Effector memory CD8-positive, alpha-beta T cell (primary cell): ENCODE measurements at regions not wholly inside any gene's neighbourhood (a gene's known extent, or its start where the extent isn't known, plus 50 kb on each side); places are given as distances from the start of the nearest gene placed in this dataset.

ENCODE experiments used
- ATAC-seq: fragments of 150-1000 bp; cut with Tn5 transposase; replicated peaks from 2 replicates; pipeline ENCODE4 v1.10.0; 2021; ENCODE audit warnings: mild to moderate bottlenecking, moderate library complexity
- DNase-seq, 3 experiments: peaks; one replicate each; pipeline ENCODE4 v3.0.0; 2021
- H3K27ac Mint-ChIP-seq, 2 donors: one replicate each; pipeline ENCODE4 v1.8.0; 2022; ENCODE audit warnings: mild to moderate bottlenecking in 2 of 2, mixed read lengths in 2 of 2, moderate library complexity in 2 of 2
- H3K27me3 Mint-ChIP-seq, 2 donors: one replicate each; pipeline ENCODE4 v1.8.0; 2022; ENCODE audit warnings: mixed read lengths in 2 of 2
- H3K36me3 Mint-ChIP-seq: one replicate; pipeline ENCODE4 v1.8.0; 2022; ENCODE audit warnings: mild to moderate bottlenecking, moderate library complexity, mixed read lengths; ENCODE audit not compliant: insufficient read depth
- H3K4me1 Mint-ChIP-seq, 2 donors: one replicate each; pipeline ENCODE4 v1.8.0; 2022; ENCODE audit warnings: low read depth in 2 of 2, mixed read lengths in 2 of 2
- H3K4me3 Mint-ChIP-seq, 2 donors: one replicate each; pipeline ENCODE4 v1.8.0; 2022; ENCODE audit warnings: mild to moderate bottlenecking in 2 of 2, mixed read lengths in 2 of 2, moderate library complexity in 2 of 2
- H3K9me3 Mint-ChIP-seq, 2 donors: one replicate each; pipeline ENCODE4 v1.8.0; 2022; ENCODE audit warnings: mixed read lengths in 2 of 2

- Mint-ChIP-seq H3K9me3 (no peaks in the 10 kb centered on the region), H3K4me1 (peaks cover 0 to 2% of the 10 kb centered on the region in 2 donors), H3K4me3 (no peak overlapping the region), H3K36me3 (no peaks in the 10 kb centered on the region), H3K27ac (no peak overlapping the region), H3K27me3 (peaks cover 47 to 79% of the 10 kb centered on the region in 2 donors)
- no peak for ATAC-seq
- no peak for DNase-seq
These were observed 115.4 kb upstream of the VRK1 start for GRCh38 chr14:96681829-96682228.

DNA sequence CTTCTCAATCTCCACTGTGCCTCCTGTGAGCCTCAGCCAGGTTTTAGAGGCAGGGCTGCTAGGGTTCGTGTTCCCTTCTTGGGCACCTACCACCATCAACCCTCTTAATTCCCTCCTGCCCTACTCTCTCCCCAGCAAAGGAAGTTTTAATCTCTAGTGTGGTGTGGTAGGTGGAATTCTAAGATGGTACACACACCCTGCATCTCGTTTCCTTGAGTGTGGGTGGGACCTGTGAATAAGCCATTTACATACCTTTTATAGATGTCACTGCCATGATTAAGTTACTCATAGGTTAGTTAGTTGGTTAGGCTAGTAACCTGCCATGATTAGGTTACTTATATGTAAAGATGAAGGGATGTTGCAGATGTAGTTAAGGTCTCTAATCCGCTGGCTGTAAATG is 114.8 kb upstream of the VRK1 start:
- DNase-seq = no peak
- Mint-ChIP-seq H3K4me1 (peaks cover 0 to 2% of the 10 kb centered on the region in 2 donors), H3K27ac (no peak overlapping the region), H3K4me3 (no peak overlapping the region), H3K9me3 (no peaks in the 10 kb centered on the region), H3K27me3 (peaks cover 42 to 73% of the 10 kb centered on the region in 2 donors), H3K36me3 (no peaks in the 10 kb centered on the region)
- ATAC-seq = no peak

GRCh38 chr14:96683562-96684289 is 113.5 kb upstream of the VRK1 start:
- H3K27me3 Mint-ChIP-seq = peaks cover 29 to 60% of the 10 kb centered on the region in 2 donors
- H3K4me3 Mint-ChIP-seq = no peak overlapping the region
- ATAC-seq = no peak
- H3K27ac Mint-ChIP-seq = no peak overlapping the region
- no peak for DNase-seq
- no peaks in the 10 kb centered on the region for H3K4me1 Mint-ChIP-seq
- H3K36me3 Mint-ChIP-seq = no peaks in the 10 kb centered on the region
- no peaks in the 10 kb centered on the region for H3K9me3 Mint-ChIP-seq

- Mint-ChIP-seq H3K36me3 (no peaks in the 10 kb centered on the region), H3K4me3 (no peak overlapping the region), H3K9me3 (no peaks in the 10 kb centered on the region), H3K4me1 (no peaks in the 10 kb centered on the region), H3K27ac (no peak overlapping the region), H3K27me3 (peaks cover 26 to 58% of the 10 kb centered on the region in 2 donors)
- ATAC-seq (no peak), DNase-seq (no peak)
These were observed 111.1 kb upstream of the VRK1 start for GRCh38 chr14:96686126-96686525.

DNA sequence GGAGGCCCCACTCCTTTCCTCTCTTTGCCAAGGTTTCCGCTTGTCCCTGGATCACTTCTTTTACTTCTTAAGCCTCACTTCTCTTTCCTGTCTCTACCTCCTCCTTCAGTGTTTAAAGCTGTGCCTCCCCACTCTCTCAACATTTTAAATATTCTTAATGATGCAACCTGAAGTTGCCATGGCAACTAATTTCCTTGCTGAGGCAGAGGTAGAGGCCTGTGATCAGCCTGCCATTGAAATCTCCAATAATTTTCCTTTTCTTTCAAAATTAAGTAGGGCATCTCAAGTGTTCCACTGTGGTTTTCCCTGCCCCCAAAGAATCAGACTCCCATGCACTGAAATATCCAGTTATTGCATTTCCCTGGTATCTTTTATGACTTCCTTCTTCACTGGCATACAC is 108.6 kb upstream of the VRK1 start:
- ATAC-seq = no peak
- H3K4me1 Mint-ChIP-seq = no peaks in the 10 kb centered on the region
- no peaks in the 10 kb centered on the region for H3K9me3 Mint-ChIP-seq

DNA sequence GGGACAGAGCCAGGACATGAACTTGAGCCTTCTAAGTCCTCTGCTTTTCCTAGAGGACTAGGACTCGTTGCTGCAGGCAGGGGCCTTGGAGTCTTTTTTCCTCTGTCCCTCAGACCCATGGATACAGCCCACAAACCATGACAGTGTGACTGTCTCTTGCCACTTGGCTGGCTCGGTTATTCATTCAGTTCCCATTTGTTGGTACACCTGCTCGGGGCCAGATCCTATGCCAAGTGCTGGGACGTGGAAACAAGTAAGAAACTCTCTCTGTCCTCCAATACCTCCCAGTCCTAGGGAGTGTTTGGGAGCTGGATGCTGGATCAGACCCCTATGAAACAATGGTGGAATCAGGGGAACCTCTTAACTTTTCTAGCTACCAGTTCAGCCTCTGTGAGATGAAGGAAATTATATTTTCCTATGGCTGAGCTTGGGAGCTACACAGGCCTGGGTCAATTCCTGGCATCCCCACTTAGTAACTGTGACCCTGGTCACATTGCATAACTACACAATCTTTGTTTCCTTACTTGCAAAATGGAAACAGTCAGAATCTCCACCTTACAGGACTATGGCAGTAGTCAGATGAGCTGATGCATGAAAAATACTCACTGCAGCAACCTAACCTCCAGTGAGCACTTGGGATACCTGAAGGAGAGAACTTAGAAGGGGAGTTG is 106.3 kb upstream of the VRK1 start:
- Mint-ChIP-seq H3K9me3 (no peaks in the 10 kb centered on the region), H3K36me3 (no peaks in the 10 kb centered on the region), H3K27me3 (peaks cover 12 to 26% of the 10 kb centered on the region in 2 donors), H3K27ac (no peak overlapping the region), H3K4me1 (no peaks in the 10 kb centered on the region), H3K4me3 (no peak overlapping the region)
- no peak for DNase-seq
- ATAC-seq = no peak

More for the DNA sequence above, 108.6 kb upstream of the VRK1 start:
- H3K27ac Mint-ChIP-seq = no peak overlapping the region
- no peaks in the 10 kb centered on the region for H3K36me3 Mint-ChIP-seq
- H3K4me3 Mint-ChIP-seq = no peak overlapping the region
- DNase-seq = no peak
- H3K27me3 Mint-ChIP-seq = peaks cover 16 to 42% of the 10 kb centered on the region in 2 donors

- H3K27ac Mint-ChIP-seq = no peak overlapping the region
- H3K27me3 Mint-ChIP-seq = peaks cover 17 to 30% of the 10 kb centered on the region in 2 donors
- H3K9me3 Mint-ChIP-seq = no peaks in the 10 kb centered on the region
- no peak overlapping the region for H3K4me3 Mint-ChIP-seq
- ATAC-seq = no peak
- H3K4me1 Mint-ChIP-seq = no peaks in the 10 kb centered on the region
- no peaks in the 10 kb centered on the region for H3K36me3 Mint-ChIP-seq
- DNase-seq = no peak
These were observed 103.8 kb upstream of the VRK1 start for GRCh38 chr14:96693252-96693820.

GRCh38 chr14:96693987-96694386 is 103.2 kb upstream of the VRK1 start:
- Mint-ChIP-seq H3K9me3 (no peaks in the 10 kb centered on the region), H3K4me1 (no peaks in the 10 kb centered on the region), H3K27me3 (peaks cover 24 to 37% of the 10 kb centered on the region in 2 donors), H3K36me3 (no peaks in the 10 kb centered on the region), H3K4me3 (no peak overlapping the region), H3K27ac (no peak overlapping the region)
- DNase-seq (no peak), ATAC-seq (no peak)

DNA sequence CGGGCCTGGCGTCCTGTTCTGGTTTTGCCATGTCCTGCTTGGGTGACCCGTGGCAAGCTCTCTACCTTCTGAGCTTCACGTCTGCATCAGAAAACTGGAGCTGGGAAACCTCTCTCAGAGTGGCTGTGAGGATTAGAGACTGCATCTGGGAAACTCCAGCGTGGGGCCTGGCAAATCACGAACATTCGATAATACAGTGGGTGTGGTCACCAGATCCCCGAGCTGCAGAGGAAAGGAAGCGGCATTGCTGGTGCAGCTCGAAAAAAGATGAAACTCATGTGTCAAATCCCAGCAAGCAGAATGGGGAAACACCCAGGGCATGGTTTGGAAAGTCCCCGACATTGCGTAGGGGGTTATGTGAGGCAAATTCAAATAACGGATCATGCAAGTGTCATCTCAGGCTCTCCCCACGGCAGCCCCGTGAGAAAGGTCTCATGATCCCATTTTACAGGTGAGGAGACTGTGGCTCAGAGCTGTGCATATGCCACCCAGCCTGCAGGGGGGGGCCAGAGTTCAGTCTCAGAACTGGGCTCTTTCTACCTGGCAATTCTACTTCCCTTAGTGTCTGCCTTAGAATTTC is 98.1 kb upstream of the VRK1 start:
- Mint-ChIP-seq H3K4me1 (no peaks in the 10 kb centered on the region), H3K27ac (no peak overlapping the region), H3K4me3 (no peak overlapping the region), H3K27me3 (peaks cover 41 to 57% of the 10 kb centered on the region in 2 donors), H3K36me3 (no peaks in the 10 kb centered on the region), H3K9me3 (no peaks in the 10 kb centered on the region)
- ATAC-seq (no peak), DNase-seq (no peak)

- Mint-ChIP-seq H3K4me3 (no peak overlapping the region), H3K27me3 (peaks cover 47 to 64% of the 10 kb centered on the region in 2 donors), H3K9me3 (no peaks in the 10 kb centered on the region), H3K36me3 (no peaks in the 10 kb centered on the region), H3K4me1 (no peaks in the 10 kb centered on the region), H3K27ac (no peak overlapping the region)
- ATAC-seq = no peak
- DNase-seq = no peak
These were observed 97.5 kb upstream of the VRK1 start for GRCh38 chr14:96699666-96700065.

DNA sequence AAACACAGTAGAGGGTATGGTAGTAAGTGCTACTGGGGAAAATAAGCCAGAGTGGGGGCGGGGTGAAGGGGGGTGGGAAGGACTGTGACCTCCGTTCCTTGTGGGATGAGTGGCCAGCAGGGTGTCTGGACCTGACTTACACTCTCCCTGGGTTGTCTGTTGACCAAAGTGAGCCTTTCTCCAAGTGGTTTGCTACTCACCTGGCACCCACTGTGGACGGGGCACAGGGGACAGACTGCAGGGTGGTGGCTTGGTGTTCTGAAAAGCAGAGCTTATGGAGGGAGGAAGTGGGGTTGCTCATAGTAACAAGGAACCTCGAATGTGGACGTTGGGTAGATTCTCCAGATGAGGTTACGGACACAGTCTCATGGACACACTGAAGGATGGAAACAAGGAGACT is 94.4 kb upstream of the VRK1 start:
- ATAC-seq = no peak
- H3K36me3 Mint-ChIP-seq = no peaks in the 10 kb centered on the region
- no peak for DNase-seq
- H3K27ac Mint-ChIP-seq = no peak overlapping the region
- no peaks in the 10 kb centered on the region for H3K9me3 Mint-ChIP-seq
- peaks cover 52 to 71% of the 10 kb centered on the region in 2 donors for H3K27me3 Mint-ChIP-seq
- no peaks in the 10 kb centered on the region for H3K4me1 Mint-ChIP-seq
- no peak overlapping the region for H3K4me3 Mint-ChIP-seq

- no peaks in the 10 kb centered on the region for H3K36me3 Mint-ChIP-seq
- DNase-seq (no peak), ATAC-seq (no peak)
- H3K4me3 Mint-ChIP-seq = no peak overlapping the region
- peaks cover 0 to 4% of the 10 kb centered on the region in 2 donors for H3K4me1 Mint-ChIP-seq
- H3K27me3 Mint-ChIP-seq = peaks cover 38 to 52% of the 10 kb centered on the region in 2 donors
- H3K27ac Mint-ChIP-seq = no peak overlapping the region
- H3K9me3 Mint-ChIP-seq = no peaks in the 10 kb centered on the region
These were observed 91.6 kb upstream of the VRK1 start for GRCh38 chr14:96705422-96706092.

- Mint-ChIP-seq H3K36me3 (no peaks in the 10 kb centered on the region), H3K4me1 (peaks cover 0 to 5% of the 10 kb centered on the region in 2 donors), H3K27me3 (peaks cover 43 to 52% of the 10 kb centered on the region in 2 donors), H3K27ac (no peak overlapping the region), H3K9me3 (no peaks in the 10 kb centered on the region), H3K4me3 (no peak overlapping the region)
- no peak for DNase-seq
- ATAC-seq = no peak
These were observed 90.3 kb upstream of the VRK1 start for GRCh38 chr14:96706893-96707292.
